Spleen (tissue), 7 donors: ENCODE measurements at regions not wholly inside any gene's neighbourhood (a gene's known extent, or its start where the extent isn't known, plus 50 kb on each side); places are given as distances from the start of the nearest gene placed in this dataset.

Experiments
- POLR2A ChIP-seq, 3 donors: fragments of 450-650 bp; IDR thresholded peaks; one replicate each; pipeline ENCODE4 v1.5.1; 2017; ENCODE audit warnings: antibody characterized with exemption in 3 of 3, mild to moderate bottlenecking in 1 of 3
- TF ChIP-seq, protein P1 (sequence below), 11 experiments: fragments of 200-600 bp in 7 of 11; fragments of 450-650 bp in 4 of 11; sonication (generic) in 4 of 11; IDR thresholded peaks in 8 of 11; conservative IDR thresholded peaks in 3 of 11; 1 replicate in 7 of 11; 2 replicates in 4 of 11; pipeline versions ENCODE4 v1.4.0 to v1.8.0; 2016 to 2021; ENCODE audit warnings: antibody characterized with exemption in 11 of 11, inconsistent platforms in 4 of 11, mild to moderate bottlenecking in 1 of 11
- donor health status: DM: no; HTN: no; CAD: no; lungs with moderate emphysema.
- donor health status: DM: no; HTN: no; CAD: no.
- donor health status: DM: no; HTN: no; CAD: no.

DNA sequence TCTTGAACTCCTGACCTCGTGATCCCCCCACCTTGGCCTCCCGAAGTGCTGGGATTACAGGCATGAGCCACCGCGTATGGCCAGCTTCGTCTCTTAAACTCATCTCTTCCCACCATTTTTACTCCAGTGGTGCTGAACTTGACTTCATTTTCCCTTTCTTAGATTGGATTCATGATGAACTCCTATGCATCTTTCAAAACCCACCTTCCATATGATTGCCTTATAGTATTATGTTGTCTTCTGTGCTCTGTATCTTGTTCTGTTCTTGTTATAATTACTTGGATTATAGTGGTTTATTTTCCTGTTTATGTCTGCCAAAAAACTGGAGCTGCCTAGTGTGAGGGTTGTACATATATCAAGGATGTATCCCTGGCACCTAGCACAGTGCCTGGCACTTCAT lies 110.8 kb upstream of the GADD45A start:
- TF ChIP-seq, protein P1, sequence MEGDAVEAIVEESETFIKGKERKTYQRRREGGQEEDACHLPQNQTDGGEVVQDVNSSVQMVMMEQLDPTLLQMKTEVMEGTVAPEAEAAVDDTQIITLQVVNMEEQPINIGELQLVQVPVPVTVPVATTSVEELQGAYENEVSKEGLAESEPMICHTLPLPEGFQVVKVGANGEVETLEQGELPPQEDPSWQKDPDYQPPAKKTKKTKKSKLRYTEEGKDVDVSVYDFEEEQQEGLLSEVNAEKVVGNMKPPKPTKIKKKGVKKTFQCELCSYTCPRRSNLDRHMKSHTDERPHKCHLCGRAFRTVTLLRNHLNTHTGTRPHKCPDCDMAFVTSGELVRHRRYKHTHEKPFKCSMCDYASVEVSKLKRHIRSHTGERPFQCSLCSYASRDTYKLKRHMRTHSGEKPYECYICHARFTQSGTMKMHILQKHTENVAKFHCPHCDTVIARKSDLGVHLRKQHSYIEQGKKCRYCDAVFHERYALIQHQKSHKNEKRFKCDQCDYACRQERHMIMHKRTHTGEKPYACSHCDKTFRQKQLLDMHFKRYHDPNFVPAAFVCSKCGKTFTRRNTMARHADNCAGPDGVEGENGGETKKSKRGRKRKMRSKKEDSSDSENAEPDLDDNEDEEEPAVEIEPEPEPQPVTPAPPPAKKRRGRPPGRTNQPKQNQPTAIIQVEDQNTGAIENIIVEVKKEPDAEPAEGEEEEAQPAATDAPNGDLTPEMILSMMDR (IDR thresholded peaks at IDR 0.05 in 8 of 11, conservative IDR thresholded peaks at IDR 0.05 in 3 of 11) = no peak
- TF ChIP-seq POLR2A (IDR thresholded peaks at IDR 0.05) = no peak
